Cardiac fibroblast (primary cell): ENCODE measurements at regions not wholly inside any gene's neighbourhood (a gene's known extent, or its start where the extent isn't known, plus 50 kb on each side); places are given as distances from the start of the nearest gene placed in this dataset.

Source experiments
- DNase-seq, 2 donors: peaks; one replicate each; pipeline versions ENCODE4 v3.0.0 to v3.0.0-alpha.2; 2010; ENCODE audit warnings: low read depth in 2 of 2
- H3K4me3 ChIP-seq, 2 donors: replicated peaks in 1 of 2; 1 replicate in 1 of 2; 2 replicates in 1 of 2; pipeline ENCODE4 v1.5.1; 2011; ENCODE audit warnings: low read depth in 2 of 2, low read length in 2 of 2, mild to moderate bottlenecking in 2 of 2, moderate library complexity in 1 of 2
- CTCF ChIP-seq: IDR thresholded peaks from one replicate; pipeline ENCODE4 v1.5.1; 2011; ENCODE audit warnings: low read depth, mild to moderate bottlenecking, low read length, inconsistent platforms

- no peak for DNase-seq
- TF ChIP-seq CTCF = no peak
- no peak overlapping the region for H3K4me3 ChIP-seq
These were observed 418.9 kb downstream of the EPHA4 start for GRCh38 chr2:221153226-221153625.

GRCh38 chr2:221154176-221154575, 417.9 kb downstream of the EPHA4 start:
- no peak overlapping the region for H3K4me3 ChIP-seq
- TF ChIP-seq CTCF = no peak
- DNase-seq = no peak

GRCh38 chr2:221156062-221156734, 415.9 kb downstream of the EPHA4 start:
- TF ChIP-seq CTCF = no peak
- DNase-seq = no peak
- H3K4me3 ChIP-seq = no peak overlapping the region

GRCh38 chr2:221161186-221161585, 410.9 kb downstream of the EPHA4 start:
- TF ChIP-seq CTCF = no peak
- DNase-seq = no peak
- no peak overlapping the region for H3K4me3 ChIP-seq

- no peak for DNase-seq
- no peak overlapping the region for H3K4me3 ChIP-seq
- TF ChIP-seq CTCF = no peak
These were observed 405.8 kb downstream of the EPHA4 start for GRCh38 chr2:221166292-221166691.

- TF ChIP-seq CTCF = no peak
- H3K4me3 ChIP-seq = no peak overlapping the region
- no peak for DNase-seq
These were observed 404.5 kb downstream of the EPHA4 start for GRCh38 chr2:221167561-221167960.

- DNase-seq = no peak
- H3K4me3 ChIP-seq = no peak overlapping the region
- TF ChIP-seq CTCF = no peak
These were observed 402.4 kb downstream of the EPHA4 start for GRCh38 chr2:221169724-221170123.
